ENCODE measurements at regions not wholly inside any gene's neighbourhood (a gene's known extent, or its start where the extent isn't known, plus 50 kb on each side); places are given as distances from the start of the nearest gene placed in this dataset.

GRCh38 chr3:117282566-117282965 lies 573.0 kb downstream of the TUSC7 start:
- Histone ChIP-seq H3K9me3 (ENCODE audit: control insufficient read depth in 5 of 5, low read length in 5 of 5) (no peaks in the 10 kb centered on the region), H3K36me3 (ENCODE audit: control insufficient read depth in 5 of 5, insufficient read depth in 5 of 5, low read length in 5 of 5) (no peaks in the 10 kb centered on the region), H3K27me3 (ENCODE audit: control insufficient read depth in 5 of 5, insufficient read depth in 4 of 5, low read length in 5 of 5) (no peaks in the 10 kb centered on the region), H3K4me1 (ENCODE audit: control insufficient read depth in 5 of 5, insufficient read depth in 5 of 5, low read length in 5 of 5) (peaks cover 0 to 17% (median 8%) of the 10 kb centered on the region in 5 donors), H3K27ac (ENCODE audit: low read depth, low read length) (no peak overlapping the region), H3K9ac (ENCODE audit: low read length in 5 of 5) (no peak overlapping the region), H3K4me3 (ENCODE audit: low read depth in 1 of 5, low read length in 5 of 5) (no peak overlapping the region)

- Histone ChIP-seq H3K36me3 (ENCODE audit: control insufficient read depth in 5 of 5, insufficient read depth in 5 of 5, low read length in 5 of 5) (no peaks in the 10 kb centered on the region), H3K27me3 (ENCODE audit: control insufficient read depth in 5 of 5, insufficient read depth in 4 of 5, low read length in 5 of 5) (no peaks in the 10 kb centered on the region), H3K4me3 (ENCODE audit: low read depth in 1 of 5, low read length in 5 of 5) (no peak overlapping the region), H3K9me3 (ENCODE audit: control insufficient read depth in 5 of 5, low read length in 5 of 5) (no peaks in the 10 kb centered on the region), H3K27ac (ENCODE audit: low read depth, low read length) (no peak overlapping the region), H3K4me1 (ENCODE audit: control insufficient read depth in 5 of 5, insufficient read depth in 5 of 5, low read length in 5 of 5) (no peaks in the 10 kb centered on the region), H3K9ac (ENCODE audit: low read length in 5 of 5) (no peak overlapping the region)
Observed at GRCh38 chr3:117285737-117286136, 576.2 kb downstream of the TUSC7 start.

DNA sequence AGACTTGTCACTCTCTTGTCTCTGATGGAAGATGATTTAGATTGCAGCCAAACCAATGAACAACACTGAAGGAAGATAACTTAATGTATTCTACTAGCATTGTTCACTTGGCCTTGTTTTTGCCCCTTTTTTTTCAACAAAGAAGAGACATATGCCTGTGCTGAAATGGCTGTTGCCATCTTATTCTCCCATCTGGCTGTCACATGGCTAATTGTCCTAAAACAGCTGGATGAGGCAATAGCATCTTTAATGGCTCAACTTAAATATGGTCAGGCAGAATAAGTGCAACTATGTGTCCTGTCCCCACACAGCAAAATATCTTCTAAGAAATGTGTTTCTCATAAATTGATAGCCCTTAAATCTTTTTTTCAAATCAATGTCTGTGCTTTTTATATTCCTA lies 576.9 kb downstream of the TUSC7 start:
- Histone ChIP-seq H3K9me3 (ENCODE audit: control insufficient read depth in 5 of 5, low read length in 5 of 5) (no peaks in the 10 kb centered on the region), H3K27ac (ENCODE audit: low read depth, low read length) (no peak overlapping the region), H3K4me3 (ENCODE audit: low read depth in 1 of 5, low read length in 5 of 5) (no peak overlapping the region), H3K9ac (ENCODE audit: low read length in 5 of 5) (no peak overlapping the region), H3K36me3 (ENCODE audit: control insufficient read depth in 5 of 5, insufficient read depth in 5 of 5, low read length in 5 of 5) (no peaks in the 10 kb centered on the region), H3K4me1 (ENCODE audit: control insufficient read depth in 5 of 5, insufficient read depth in 5 of 5, low read length in 5 of 5) (no peaks in the 10 kb centered on the region), H3K27me3 (ENCODE audit: control insufficient read depth in 5 of 5, insufficient read depth in 4 of 5, low read length in 5 of 5) (no peaks in the 10 kb centered on the region)

DNA sequence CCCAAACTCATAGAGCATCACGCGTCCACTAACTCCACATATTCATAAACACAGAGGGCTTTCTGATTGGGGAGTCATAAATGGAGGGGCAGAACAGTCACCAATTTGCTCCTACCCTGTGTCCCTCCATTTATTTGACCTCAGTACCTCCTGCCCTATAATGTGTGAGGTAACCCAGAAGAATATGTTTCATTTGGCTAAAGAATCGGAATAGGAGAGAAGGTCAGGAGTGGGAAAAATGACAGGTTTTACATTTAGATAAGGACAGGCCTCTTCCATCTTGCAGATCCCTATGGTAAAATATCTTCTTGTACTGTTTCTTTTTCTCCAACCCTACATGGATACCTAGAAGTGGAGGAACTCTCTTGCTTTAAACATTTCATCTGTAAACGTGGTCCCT lies 578.0 kb downstream of the TUSC7 start:
- Histone ChIP-seq H3K9ac (ENCODE audit: low read length in 5 of 5) (no peak overlapping the region), H3K27me3 (ENCODE audit: control insufficient read depth in 5 of 5, insufficient read depth in 4 of 5, low read length in 5 of 5) (no peaks in the 10 kb centered on the region), H3K27ac (ENCODE audit: low read depth, low read length) (no peak overlapping the region), H3K36me3 (ENCODE audit: control insufficient read depth in 5 of 5, insufficient read depth in 5 of 5, low read length in 5 of 5) (no peaks in the 10 kb centered on the region), H3K9me3 (ENCODE audit: control insufficient read depth in 5 of 5, low read length in 5 of 5) (no peaks in the 10 kb centered on the region), H3K4me1 (ENCODE audit: control insufficient read depth in 5 of 5, insufficient read depth in 5 of 5, low read length in 5 of 5) (no peaks in the 10 kb centered on the region), H3K4me3 (ENCODE audit: low read depth in 1 of 5, low read length in 5 of 5) (no peak overlapping the region)

- H3K27ac ChIP-seq (ENCODE audit: low read depth, low read length), result no peak overlapping the region
- H3K4me1 ChIP-seq (ENCODE audit: control insufficient read depth in 5 of 5, insufficient read depth in 5 of 5, low read length in 5 of 5), result no peaks in the 10 kb centered on the region
- no peak overlapping the region for H3K9ac ChIP-seq (ENCODE audit: low read length in 5 of 5)
- no peaks in the 10 kb centered on the region for H3K27me3 ChIP-seq (ENCODE audit: control insufficient read depth in 5 of 5, insufficient read depth in 4 of 5, low read length in 5 of 5)
- no peaks in the 10 kb centered on the region for H3K9me3 ChIP-seq (ENCODE audit: control insufficient read depth in 5 of 5, low read length in 5 of 5)
- no peaks in the 10 kb centered on the region for H3K36me3 ChIP-seq (ENCODE audit: control insufficient read depth in 5 of 5, insufficient read depth in 5 of 5, low read length in 5 of 5)
- H3K4me3 ChIP-seq (ENCODE audit: low read depth in 1 of 5, low read length in 5 of 5), result no peak overlapping the region
Observed at GRCh38 chr3:117291476-117291875, 581.9 kb downstream of the TUSC7 start.

- Histone ChIP-seq H3K9me3 (ENCODE audit: control insufficient read depth in 5 of 5, low read length in 5 of 5) (no peaks in the 10 kb centered on the region), H3K9ac (ENCODE audit: low read length in 5 of 5) (no peak overlapping the region), H3K27me3 (ENCODE audit: control insufficient read depth in 5 of 5, insufficient read depth in 4 of 5, low read length in 5 of 5) (no peaks in the 10 kb centered on the region), H3K36me3 (ENCODE audit: control insufficient read depth in 5 of 5, insufficient read depth in 5 of 5, low read length in 5 of 5) (no peaks in the 10 kb centered on the region), H3K4me3 (ENCODE audit: low read depth in 1 of 5, low read length in 5 of 5) (no peak overlapping the region), H3K4me1 (ENCODE audit: control insufficient read depth in 5 of 5, insufficient read depth in 5 of 5, low read length in 5 of 5) (no peaks in the 10 kb centered on the region), H3K27ac (ENCODE audit: low read depth, low read length) (no peak overlapping the region)
Observed at GRCh38 chr3:117297065-117297464, 587.5 kb downstream of the TUSC7 start.

- Histone ChIP-seq H3K9me3 (ENCODE audit: control insufficient read depth in 5 of 5, low read length in 5 of 5) (no peaks in the 10 kb centered on the region), H3K36me3 (ENCODE audit: control insufficient read depth in 5 of 5, insufficient read depth in 5 of 5, low read length in 5 of 5) (no peaks in the 10 kb centered on the region), H3K4me3 (ENCODE audit: low read depth in 1 of 5, low read length in 5 of 5) (no peak overlapping the region), H3K9ac (ENCODE audit: low read length in 5 of 5) (no peak overlapping the region), H3K27ac (ENCODE audit: low read depth, low read length) (no peak overlapping the region), H3K27me3 (ENCODE audit: control insufficient read depth in 5 of 5, insufficient read depth in 4 of 5, low read length in 5 of 5) (no peaks in the 10 kb centered on the region), H3K4me1 (ENCODE audit: control insufficient read depth in 5 of 5, insufficient read depth in 5 of 5, low read length in 5 of 5) (no peaks in the 10 kb centered on the region)
Observed at GRCh38 chr3:117297541-117297940, 588.0 kb downstream of the TUSC7 start.

- Histone ChIP-seq H3K4me3 (ENCODE audit: low read depth in 1 of 5, low read length in 5 of 5) (no peak overlapping the region), H3K27ac (ENCODE audit: low read depth, low read length) (no peak overlapping the region), H3K9ac (ENCODE audit: low read length in 5 of 5) (no peak overlapping the region), H3K27me3 (ENCODE audit: control insufficient read depth in 5 of 5, insufficient read depth in 4 of 5, low read length in 5 of 5) (no peaks in the 10 kb centered on the region), H3K4me1 (ENCODE audit: control insufficient read depth in 5 of 5, insufficient read depth in 5 of 5, low read length in 5 of 5) (no peaks in the 10 kb centered on the region), H3K9me3 (ENCODE audit: control insufficient read depth in 5 of 5, low read length in 5 of 5) (no peaks in the 10 kb centered on the region), H3K36me3 (ENCODE audit: control insufficient read depth in 5 of 5, insufficient read depth in 5 of 5, low read length in 5 of 5) (no peaks in the 10 kb centered on the region)
Observed at GRCh38 chr3:117298273-117298672, 588.7 kb downstream of the TUSC7 start.

DNA sequence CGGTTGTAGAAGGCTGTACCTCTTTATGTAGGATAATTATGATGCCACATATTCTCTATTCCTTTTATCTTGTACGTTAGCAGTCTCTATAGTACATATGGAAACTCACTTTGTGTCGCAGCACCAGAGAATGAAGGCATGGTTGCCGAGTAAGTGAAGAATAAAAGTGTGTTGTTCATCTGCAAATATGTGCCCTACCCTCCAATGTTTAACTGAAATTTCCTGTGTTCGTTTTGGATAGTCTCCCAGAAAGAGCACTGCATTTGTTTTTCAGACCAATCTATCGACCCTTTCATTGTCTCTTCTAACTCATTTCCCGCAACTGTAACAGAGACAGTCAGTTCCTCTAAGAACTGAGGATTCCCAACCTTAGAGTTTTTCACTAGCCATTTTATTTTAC lies 592.8 kb downstream of the TUSC7 start:
- H3K9ac ChIP-seq (ENCODE audit: low read length in 5 of 5), result no peak overlapping the region
- H3K9me3 ChIP-seq (ENCODE audit: control insufficient read depth in 5 of 5, low read length in 5 of 5), result no peaks in the 10 kb centered on the region
- H3K4me3 ChIP-seq (ENCODE audit: low read depth in 1 of 5, low read length in 5 of 5), result no peak overlapping the region

DNA sequence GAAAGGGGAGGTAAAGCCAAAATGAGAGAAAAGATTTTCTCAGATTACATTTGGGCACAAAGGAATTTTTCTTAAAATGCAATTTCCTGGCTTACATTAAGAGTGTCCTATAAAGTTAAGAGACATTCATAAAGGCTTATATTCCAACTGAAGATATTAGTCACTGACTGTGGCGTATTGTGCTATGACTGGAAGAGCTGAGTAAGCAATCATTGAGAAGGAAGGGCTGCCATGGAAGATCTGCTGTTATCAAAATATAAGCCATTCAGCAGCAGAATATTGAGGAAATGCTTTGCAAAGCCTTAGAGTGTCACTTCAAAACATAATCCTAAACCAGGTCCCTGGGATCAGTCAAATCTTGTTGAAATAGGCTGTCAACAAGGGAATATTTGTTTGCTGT lies 593.9 kb downstream of the TUSC7 start:
- Histone ChIP-seq H3K4me3 (ENCODE audit: low read depth in 1 of 5, low read length in 5 of 5) (no peak overlapping the region), H3K9ac (ENCODE audit: low read length in 5 of 5) (no peak overlapping the region), H3K27ac (ENCODE audit: low read depth, low read length) (no peak overlapping the region), H3K36me3 (ENCODE audit: control insufficient read depth in 5 of 5, insufficient read depth in 5 of 5, low read length in 5 of 5) (no peaks in the 10 kb centered on the region), H3K27me3 (ENCODE audit: control insufficient read depth in 5 of 5, insufficient read depth in 4 of 5, low read length in 5 of 5) (no peaks in the 10 kb centered on the region), H3K9me3 (ENCODE audit: control insufficient read depth in 5 of 5, low read length in 5 of 5) (no peaks in the 10 kb centered on the region), H3K4me1 (ENCODE audit: control insufficient read depth in 5 of 5, insufficient read depth in 5 of 5, low read length in 5 of 5) (peaks cover 0 to 6% (median 5%) of the 10 kb centered on the region in 5 donors)

More for the DNA sequence above, 592.8 kb downstream of the TUSC7 start:
- no peak overlapping the region for H3K27ac ChIP-seq (ENCODE audit: low read depth, low read length)
- no peaks in the 10 kb centered on the region for H3K36me3 ChIP-seq (ENCODE audit: control insufficient read depth in 5 of 5, insufficient read depth in 5 of 5, low read length in 5 of 5)
- no peaks in the 10 kb centered on the region for H3K4me1 ChIP-seq (ENCODE audit: control insufficient read depth in 5 of 5, insufficient read depth in 5 of 5, low read length in 5 of 5)
- no peaks in the 10 kb centered on the region for H3K27me3 ChIP-seq (ENCODE audit: control insufficient read depth in 5 of 5, insufficient read depth in 4 of 5, low read length in 5 of 5)

GRCh38 chr3:117304681-117305080 lies 595.1 kb downstream of the TUSC7 start:
- Histone ChIP-seq H3K4me3 (ENCODE audit: low read depth in 1 of 5, low read length in 5 of 5) (no peak overlapping the region), H3K4me1 (ENCODE audit: control insufficient read depth in 5 of 5, insufficient read depth in 5 of 5, low read length in 5 of 5) (peaks cover 0 to 12% (median 9%) of the 10 kb centered on the region in 5 donors), H3K27me3 (ENCODE audit: control insufficient read depth in 5 of 5, insufficient read depth in 4 of 5, low read length in 5 of 5) (no peaks in the 10 kb centered on the region), H3K27ac (ENCODE audit: low read depth, low read length) (no peak overlapping the region), H3K36me3 (ENCODE audit: control insufficient read depth in 5 of 5, insufficient read depth in 5 of 5, low read length in 5 of 5) (no peaks in the 10 kb centered on the region), H3K9me3 (ENCODE audit: control insufficient read depth in 5 of 5, low read length in 5 of 5) (no peaks in the 10 kb centered on the region), H3K9ac (ENCODE audit: low read length in 5 of 5) (no peak overlapping the region)

Measured in subcutaneous abdominal adipose tissue (tissue), 5 donors.